ENCODE measurements at regions not wholly inside any gene's neighbourhood (a gene's known extent, or its start where the extent isn't known, plus 50 kb on each side); places are given as distances from the start of the nearest gene placed in this dataset.

GRCh38 chr13:53759016-53759415, 730.4 kb downstream of the OLFM4 start:
- no peak overlapping the region for H3K4me3 ChIP-seq (replicated peaks in 1 of 3; ENCODE audit: insufficient read depth in 1 of 3, low read depth in 1 of 3, low read length in 3 of 3)
- no peaks in the 10 kb centered on the region for H3K27me3 ChIP-seq (ENCODE audit: control insufficient read depth in 2 of 2, insufficient read depth in 2 of 2, low read length in 2 of 2)
- H3K9ac ChIP-seq (replicated peaks; ENCODE audit: extremely low read depth, insufficient read depth, low read length) = no peak overlapping the region
- intact Hi-C loops (cut with micrococcal nuclease) (no loop called here), dilution Hi-C loops (cut with MboI; ENCODE audit: extremely low pct_ligation_motif_present, low sequenced_read_pairs) (no loop called here)
- no peaks in the 10 kb centered on the region for H3K4me1 ChIP-seq (ENCODE audit: control insufficient read depth, extremely low read depth, insufficient read depth, low read length)
- H3K9me3 ChIP-seq (replicated peaks; ENCODE audit: control insufficient read depth, insufficient read depth, low read length) = peaks cover 8% of the 10 kb centered on the region
- ChIA-PET POLR2A (no interaction called here), CTCF (no interaction called here)
- no peak overlapping the region for H2AFZ ChIP-seq (ENCODE audit: low read depth, low read length)
- no TSS peak for BruUV-seq (replicated peaks)
- TF ChIP-seq MAX (IDR thresholded peaks at IDR 0.05; ENCODE audit: insufficient read depth, insufficient read length) (no peak), FOS (IDR thresholded peaks at IDR 0.05; ENCODE audit: borderline replicate concordance, insufficient read depth, low read length) (no peak), GATA2 (IDR thresholded peaks at IDR 0.05; ENCODE audit: insufficient read depth, insufficient read length, low read depth, low read length) (no peak), POLR2A (IDR thresholded peaks at IDR 0.05; ENCODE audit: low read depth, low read length) (no peak), POLR2AphosphoS5 (IDR thresholded peaks at IDR 0.05; ENCODE audit: insufficient read depth, low read depth, low read length) (no peak), EZH2 (IDR thresholded peaks at IDR 0.05; ENCODE audit: borderline replicate concordance, low read depth, low read length, severe bottlenecking) (no peak), MYC (IDR thresholded peaks at IDR 0.05; ENCODE audit: low read depth, low read length) (no peak), JUN (IDR thresholded peaks at IDR 0.05; ENCODE audit: borderline replicate concordance, insufficient read depth, insufficient read length, low read depth) (no peak)
- TF ChIP-seq, protein P1, sequence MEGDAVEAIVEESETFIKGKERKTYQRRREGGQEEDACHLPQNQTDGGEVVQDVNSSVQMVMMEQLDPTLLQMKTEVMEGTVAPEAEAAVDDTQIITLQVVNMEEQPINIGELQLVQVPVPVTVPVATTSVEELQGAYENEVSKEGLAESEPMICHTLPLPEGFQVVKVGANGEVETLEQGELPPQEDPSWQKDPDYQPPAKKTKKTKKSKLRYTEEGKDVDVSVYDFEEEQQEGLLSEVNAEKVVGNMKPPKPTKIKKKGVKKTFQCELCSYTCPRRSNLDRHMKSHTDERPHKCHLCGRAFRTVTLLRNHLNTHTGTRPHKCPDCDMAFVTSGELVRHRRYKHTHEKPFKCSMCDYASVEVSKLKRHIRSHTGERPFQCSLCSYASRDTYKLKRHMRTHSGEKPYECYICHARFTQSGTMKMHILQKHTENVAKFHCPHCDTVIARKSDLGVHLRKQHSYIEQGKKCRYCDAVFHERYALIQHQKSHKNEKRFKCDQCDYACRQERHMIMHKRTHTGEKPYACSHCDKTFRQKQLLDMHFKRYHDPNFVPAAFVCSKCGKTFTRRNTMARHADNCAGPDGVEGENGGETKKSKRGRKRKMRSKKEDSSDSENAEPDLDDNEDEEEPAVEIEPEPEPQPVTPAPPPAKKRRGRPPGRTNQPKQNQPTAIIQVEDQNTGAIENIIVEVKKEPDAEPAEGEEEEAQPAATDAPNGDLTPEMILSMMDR (IDR thresholded peaks at IDR 0.05; ENCODE audit: extremely low read depth in 1 of 2, insufficient read depth in 1 of 2, low read depth in 1 of 2, low read length in 2 of 2) = no peak
- H4K20me1 ChIP-seq (replicated peaks; ENCODE audit: control insufficient read depth, extremely low read depth, insufficient read depth, low read length) = no peaks in the 10 kb centered on the region
- no peak overlapping the region for H3K27ac ChIP-seq (ENCODE audit: insufficient read depth, low read depth, low read length)
- no peaks in the 10 kb centered on the region for H3K9me1 ChIP-seq (replicated peaks; ENCODE audit: control insufficient read depth, extremely low read depth, insufficient read depth, low read length)
- H3K79me2 ChIP-seq (ENCODE audit: control insufficient read depth, insufficient read depth, low read length) = no peaks in the 10 kb centered on the region
- FAIRE-seq (no peak), DNase-seq (ENCODE audit: low read depth, low spot score) (no peak)
- no peaks in the 10 kb centered on the region for H3K36me3 ChIP-seq (ENCODE audit: control insufficient read depth in 2 of 2, extremely low read depth in 1 of 2, insufficient read depth in 2 of 2, low read length in 2 of 2)
- H3K4me2 ChIP-seq (ENCODE audit: insufficient read depth, low read length) = no peak overlapping the region
